Neuronal stem cell (in vitro differentiated cells): ENCODE measurements at regions not wholly inside any gene's neighbourhood (a gene's known extent, or its start where the extent isn't known, plus 50 kb on each side); places are given as distances from the start of the nearest gene placed in this dataset.
A peak's percentile ranks its signal among the peaks of the same experiment; 100 is the strongest.

Experiments used
- DNase-seq: peaks from one replicate; pipeline ENCODE4 v3.0.0-alpha.2; 2013; ENCODE audit warnings: low spot score
- H2AFZ ChIP-seq: one replicate; pipeline ENCODE4 v1.6.1; 2013; ENCODE audit warnings: mild to moderate bottlenecking, low read length, inconsistent platforms
- H2AK5ac ChIP-seq: 2 replicates; pipeline ENCODE4 v1.6.1; 2013; ENCODE audit warnings: low read depth, mild to moderate bottlenecking, inconsistent platforms, low read length, moderate library complexity, mixed read lengths
- H2BK120ac ChIP-seq: 2 replicates; pipeline ENCODE4 v1.6.1; 2013; ENCODE audit warnings: low read depth, mild to moderate bottlenecking, inconsistent platforms, low read length, moderate library complexity, mixed read lengths
- H2BK12ac ChIP-seq: one replicate; pipeline ENCODE4 v1.6.1; 2013; ENCODE audit warnings: low read length, inconsistent platforms
- H2BK15ac ChIP-seq: 2 replicates; pipeline ENCODE4 v1.6.1; 2013; ENCODE audit warnings: mild to moderate bottlenecking, low read length, inconsistent platforms, mixed read lengths
- H2BK5ac ChIP-seq: one replicate; pipeline ENCODE4 v1.6.1; 2013; ENCODE audit warnings: inconsistent platforms, mild to moderate bottlenecking, low read length, moderate library complexity
- H3K14ac ChIP-seq: one replicate; pipeline ENCODE4 v1.6.1; 2013; ENCODE audit warnings: low read length, inconsistent platforms
- H3K18ac ChIP-seq: 2 replicates; pipeline ENCODE4 v1.6.1; 2013; ENCODE audit warnings: low read length, inconsistent platforms
- H3K23ac ChIP-seq: 2 replicates; pipeline ENCODE4 v1.6.1; 2013; ENCODE audit warnings: low read depth, mild to moderate bottlenecking, mixed read lengths, low read length, inconsistent platforms; ENCODE audit not compliant: poor library complexity
- H3K27ac ChIP-seq: replicated peaks from 3 replicates; pipeline ENCODE4 v1.5.1; 2013; ENCODE audit warnings: low read length, inconsistent platforms
- H3K27me3 ChIP-seq, 3 experiments: 2 replicates each; pipeline ENCODE4 v1.6.1; 2013; ENCODE audit warnings: low read length in 3 of 3, mild to moderate bottlenecking in 2 of 3, inconsistent platforms in 1 of 3, low read depth in 1 of 3, mixed read lengths in 1 of 3, moderate library complexity in 1 of 3; ENCODE audit not compliant: control insufficient read depth in 3 of 3, insufficient read depth in 3 of 3
- H3K36me3 ChIP-seq, 2 donors: replicated peaks in 1 of 2; 2 replicates each; pipeline ENCODE4 v1.6.1; 2013; ENCODE audit warnings: low read length in 2 of 2; ENCODE audit not compliant: control insufficient read depth in 2 of 2, insufficient read depth in 2 of 2
- H3K4ac ChIP-seq: 2 replicates; pipeline ENCODE4 v1.6.1; 2013; ENCODE audit warnings: inconsistent platforms, mild to moderate bottlenecking, low read length, moderate library complexity
- H3K4me1 ChIP-seq, 2 donors: 1 replicate in 1 of 2; 2 replicates in 1 of 2; pipeline ENCODE4 v1.6.1; 2013; ENCODE audit warnings: low read length in 2 of 2, low read depth in 1 of 2; ENCODE audit not compliant: control insufficient read depth in 2 of 2, insufficient read depth in 1 of 2
- H3K4me2 ChIP-seq: one replicate; pipeline ENCODE4 v1.6.1; 2013; ENCODE audit warnings: mild to moderate bottlenecking, low read length, inconsistent platforms; ENCODE audit not compliant: insufficient read depth, poor library complexity, severe bottlenecking
- H3K4me3 ChIP-seq, 2 donors: 2 replicates each; pipeline ENCODE4 v1.5.1; 2013; ENCODE audit warnings: low read length in 2 of 2, mild to moderate bottlenecking in 2 of 2, inconsistent platforms in 1 of 2, moderate library complexity in 1 of 2
- H3K79me1 ChIP-seq: one replicate; pipeline ENCODE4 v1.6.1; 2013; ENCODE audit warnings: low read depth, mild to moderate bottlenecking, inconsistent platforms, low read length, moderate library complexity
- H3K9ac ChIP-seq: one replicate; pipeline ENCODE4 v1.6.1; 2013; ENCODE audit warnings: mild to moderate bottlenecking, low read depth, low read length, inconsistent platforms; ENCODE audit not compliant: poor library complexity
- H3K9me3 ChIP-seq, 2 donors: replicated peaks in 1 of 2; 2 replicates each; pipeline versions ENCODE3 to v1.6.1; 2013; ENCODE audit warnings: low read length in 2 of 2, mild to moderate bottlenecking in 2 of 2, inconsistent platforms in 1 of 2, low read depth in 1 of 2, mixed read lengths in 1 of 2, moderate library complexity in 1 of 2; ENCODE audit not compliant: control insufficient read depth in 2 of 2, insufficient read depth in 1 of 2
- H4K8ac ChIP-seq: one replicate; pipeline ENCODE4 v1.6.1; 2013; ENCODE audit warnings: low read depth, mild to moderate bottlenecking, inconsistent platforms, low read length, moderate library complexity
- H4K91ac ChIP-seq: one replicate; pipeline ENCODE4 v1.6.1; 2013; ENCODE audit warnings: low read length, low read depth, mild to moderate bottlenecking, inconsistent platforms; ENCODE audit not compliant: poor library complexity
- WGBS, 2 donors: extraction: QIAGEN DNeasy Blood & Tissue Kit; methylation state at CpG; one replicate each; pipeline ENCODE4 v1.1.7; 2013; ENCODE audit warnings: missing lambda C conversion rate in 2 of 2, mixed read lengths in 1 of 2; ENCODE audit not compliant: insufficient read length in 2 of 2, insufficient replicate concordance in 1 of 2; ENCODE audit errors: extremely low coverage in 2 of 2; 5-methylcytosine and 5-hydroxymethylcytosine counted together

DNA sequence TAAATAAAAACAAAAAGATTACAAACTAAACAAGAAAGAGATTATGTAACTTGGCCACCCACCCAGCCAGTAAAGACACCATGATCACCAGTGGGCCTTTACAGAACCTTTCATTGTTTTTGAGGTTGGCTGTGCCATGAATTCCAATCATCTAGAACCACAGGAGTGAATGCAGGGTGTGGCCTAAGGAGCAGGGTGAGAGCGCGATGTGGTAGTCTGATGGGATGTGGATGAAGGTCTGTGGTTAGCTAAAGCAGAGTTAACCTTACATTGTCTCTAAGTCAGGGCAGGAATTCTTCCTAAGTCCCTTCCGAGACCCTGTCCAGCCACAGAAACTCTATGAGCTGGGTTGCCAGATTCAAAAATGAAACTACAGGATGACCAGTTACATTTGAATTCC, 54.0 kb upstream of the CDKN3 start:
- Histone ChIP-seq H2BK5ac (no peak overlapping the region), H3K4me1 (peaks cover 12 to 18% of the 10 kb centered on the region in 2 donors), H2BK120ac (no peak overlapping the region), H3K27ac (no peak overlapping the region), H3K23ac (no peak overlapping the region), H4K91ac (no peak overlapping the region), H3K9ac (no peak overlapping the region), H2BK15ac (no peak overlapping the region), H3K9me3 (no peaks in the 10 kb centered on the region), H2AFZ (no peak overlapping the region), H3K27me3 (no peaks in the 10 kb centered on the region), H4K8ac (no peak overlapping the region), H2AK5ac (no peak overlapping the region), H3K14ac (no peak overlapping the region), H3K18ac (peak overlapping the region; percentile 36), H2BK12ac (peak overlapping the region; percentile 14), H3K4ac (no peak overlapping the region), H3K4me3 (no peak overlapping the region), H3K79me1 (no peaks in the 10 kb centered on the region), H3K36me3 (no peaks in the 10 kb centered on the region), H3K4me2 (no peak overlapping the region)
- DNase-seq = no peak
- no CpG with 5 or more reads among the region's 3 CpGs for WGBS, 2 donors

DNA sequence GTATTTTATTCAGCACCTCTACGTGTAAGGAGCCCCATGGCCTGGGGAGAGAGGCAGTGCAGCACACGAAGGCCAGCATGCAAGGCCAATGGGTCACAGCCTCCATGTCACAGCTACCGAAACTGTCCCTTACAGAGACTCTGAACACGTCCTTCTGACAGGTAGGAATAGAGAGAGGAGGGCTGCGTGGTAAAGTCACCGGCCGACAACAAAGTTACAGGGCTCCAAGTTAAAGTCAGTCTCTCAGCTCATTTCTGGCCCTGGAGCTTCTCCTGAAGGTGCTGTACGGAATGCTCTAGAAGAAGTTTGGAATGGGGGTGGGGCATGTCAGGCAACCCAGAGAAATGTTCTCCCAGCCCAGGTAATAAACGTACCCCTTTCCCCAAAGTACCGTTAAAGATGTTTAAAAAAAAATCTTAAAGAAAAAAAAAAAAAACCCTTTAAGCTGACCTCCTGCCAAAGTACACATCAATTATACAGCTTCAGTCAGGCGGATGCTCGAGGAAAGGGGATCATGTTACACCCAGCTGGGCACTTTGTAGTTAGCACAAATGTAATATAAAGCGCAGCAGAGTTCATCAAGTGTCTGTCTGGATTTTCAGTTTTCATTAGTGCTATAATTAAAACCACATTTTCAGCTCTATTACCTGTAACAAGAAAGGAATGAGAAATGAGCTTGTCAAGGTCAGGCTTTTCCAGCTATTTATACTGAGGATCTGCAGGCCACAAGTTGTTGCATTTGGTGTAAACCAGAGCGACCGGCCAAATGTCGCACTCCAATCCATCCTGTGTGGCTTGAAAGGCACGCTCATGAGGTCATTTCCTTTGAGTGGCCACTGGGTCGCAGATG, 53.3 kb upstream of the CDKN3 start:
- no peak overlapping the region for H3K14ac ChIP-seq
- peak overlapping the region; percentile 6 for H3K27ac ChIP-seq
- no peaks in the 10 kb centered on the region for H3K36me3 ChIP-seq
- peak overlapping the region; percentile 83 for H3K18ac ChIP-seq
- H3K4ac ChIP-seq = peak overlapping the region; percentile 9
- no peak overlapping the region for H4K91ac ChIP-seq
- no peak overlapping the region for H3K23ac ChIP-seq
- H4K8ac ChIP-seq = no peak overlapping the region
- H2BK120ac ChIP-seq = no peak overlapping the region
- H2AK5ac ChIP-seq = no peak overlapping the region
- H3K4me3 ChIP-seq = no peak overlapping the region
- H2AFZ ChIP-seq = no peak overlapping the region
- peaks cover 12 to 18% of the 10 kb centered on the region in 2 donors for H3K4me1 ChIP-seq
- H3K79me1 ChIP-seq = no peaks in the 10 kb centered on the region
- no peaks in the 10 kb centered on the region for H3K27me3 ChIP-seq
- DNase-seq = no peak
- no peak overlapping the region for H2BK5ac ChIP-seq
- no CpG with 5 or more reads among the region's 18 CpGs for WGBS, 2 donors
- no peak overlapping the region for H2BK15ac ChIP-seq
- H3K9ac ChIP-seq = no peak overlapping the region
- no peaks in the 10 kb centered on the region for H3K9me3 ChIP-seq
- no peak overlapping the region for H3K4me2 ChIP-seq
- H2BK12ac ChIP-seq = no peak overlapping the region

DNA sequence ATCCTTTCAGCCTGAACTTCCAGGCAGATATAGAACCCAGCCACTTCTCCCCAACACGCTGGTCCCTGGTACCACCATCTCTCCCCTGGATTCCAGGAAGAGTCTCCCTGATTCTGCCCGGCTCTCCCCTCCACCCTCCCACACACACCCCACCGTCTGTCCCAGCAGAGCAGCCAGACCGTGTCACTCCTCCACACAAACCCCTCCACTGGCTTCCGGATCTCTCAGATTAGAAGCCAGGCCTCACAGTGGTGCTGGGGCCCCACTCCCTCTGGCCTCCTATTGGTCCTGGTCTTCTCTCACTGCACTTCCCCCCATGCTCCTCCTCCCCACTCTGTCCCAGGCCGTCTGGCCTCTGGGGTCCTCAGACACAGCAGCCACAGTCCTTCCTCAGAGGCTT, 52.4 kb upstream of the CDKN3 start:
- no CpG with 5 or more reads among the region's 6 CpGs for WGBS, 2 donors

DNA sequence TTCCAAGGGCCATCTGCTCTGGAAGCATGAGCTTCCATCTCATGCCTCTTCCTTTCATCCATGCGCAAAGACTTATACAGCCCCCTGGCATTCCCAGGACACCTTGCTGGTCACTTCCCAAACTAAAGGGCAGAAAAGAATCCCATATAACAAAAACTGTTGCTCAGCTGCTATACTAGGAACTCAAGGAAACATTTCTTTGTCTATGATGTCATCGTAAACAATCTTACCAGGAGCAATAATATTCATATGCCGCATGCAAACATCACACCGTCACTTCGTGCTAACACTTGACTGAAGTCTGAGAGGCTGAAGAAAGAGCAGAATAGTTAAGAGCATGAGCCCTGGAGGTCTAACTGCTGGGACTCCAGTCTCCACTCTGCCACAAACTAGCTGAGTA, 50.5 kb upstream of the CDKN3 start:
- H3K4ac ChIP-seq = no peak overlapping the region
- no peak overlapping the region for H3K14ac ChIP-seq
- H2BK5ac ChIP-seq = no peak overlapping the region
- no peak for DNase-seq
- no peak overlapping the region for H3K4me3 ChIP-seq
- H2BK15ac ChIP-seq = no peak overlapping the region
- no peaks in the 10 kb centered on the region for H3K36me3 ChIP-seq
- no peak overlapping the region for H3K27ac ChIP-seq
- no peaks in the 10 kb centered on the region for H3K79me1 ChIP-seq
- no peak overlapping the region for H2AFZ ChIP-seq
- no peak overlapping the region for H2BK12ac ChIP-seq
- no peak overlapping the region for H2BK120ac ChIP-seq
- no peak overlapping the region for H2AK5ac ChIP-seq
- no CpG with 5 or more reads among the region's 5 CpGs for WGBS, 2 donors
- no peak overlapping the region for H4K91ac ChIP-seq
- peaks cover 12 to 19% of the 10 kb centered on the region in 2 donors for H3K4me1 ChIP-seq
- no peak overlapping the region for H4K8ac ChIP-seq
- no peak overlapping the region for H3K23ac ChIP-seq
- no peak overlapping the region for H3K4me2 ChIP-seq
- no peak overlapping the region for H3K9ac ChIP-seq
- no peak overlapping the region for H3K18ac ChIP-seq
- H3K9me3 ChIP-seq = no peaks in the 10 kb centered on the region
- H3K27me3 ChIP-seq = no peaks in the 10 kb centered on the region

More for the DNA sequence above, 52.4 kb upstream of the CDKN3 start:
- H3K9me3 ChIP-seq = no peaks in the 10 kb centered on the region
- H2BK15ac ChIP-seq = peak overlapping the region; percentile 49
- H3K23ac ChIP-seq = no peak overlapping the region
- peaks cover 12 to 19% of the 10 kb centered on the region in 2 donors for H3K4me1 ChIP-seq
- no peaks in the 10 kb centered on the region for H3K36me3 ChIP-seq
- H4K91ac ChIP-seq = no peak overlapping the region
- H3K4me2 ChIP-seq = no peak overlapping the region
- peak overlapping the region; percentile 40 for H2AK5ac ChIP-seq
- H2AFZ ChIP-seq = peak overlapping the region; percentile 77
- H2BK5ac ChIP-seq = peak overlapping the region; percentile 42
- no peaks in the 10 kb centered on the region for H3K79me1 ChIP-seq
- no peak overlapping the region for H4K8ac ChIP-seq
- H2BK12ac ChIP-seq = no peak overlapping the region
- H3K4ac ChIP-seq = no peak overlapping the region
- peak overlapping the region; percentile 81 for H3K18ac ChIP-seq
- no peak overlapping the region for H3K4me3 ChIP-seq
- peak overlapping the region; percentile 15 for H3K14ac ChIP-seq
- DNase-seq = no peak
- H2BK120ac ChIP-seq = no peak overlapping the region
- no peak overlapping the region for H3K27ac ChIP-seq
- no peak overlapping the region for H3K9ac ChIP-seq
- no peaks in the 10 kb centered on the region for H3K27me3 ChIP-seq
